ENCODE measurements at regions not wholly inside any gene's neighbourhood (a gene's known extent, or its start where the extent isn't known, plus 50 kb on each side); places are given as distances from the start of the nearest gene placed in this dataset.

DNA sequence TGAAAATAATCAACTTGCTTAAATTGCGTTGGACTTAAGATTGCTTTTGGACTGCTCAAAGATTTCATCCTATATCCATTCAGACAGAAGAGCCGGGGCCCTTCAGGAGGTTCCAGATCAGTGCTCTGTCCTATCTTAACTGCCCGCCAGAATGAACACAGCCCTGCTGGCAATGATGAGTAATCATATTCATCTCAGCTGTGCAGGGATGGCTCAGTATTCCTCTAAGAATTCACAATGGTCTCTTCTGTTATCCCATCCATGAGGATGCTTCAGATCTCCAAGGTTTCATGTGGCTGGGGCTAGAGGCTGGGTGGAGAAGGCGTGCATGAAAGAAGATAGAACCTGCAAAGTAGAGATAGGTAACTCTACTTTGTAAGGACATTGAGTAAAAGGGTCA, 80.0 kb upstream of the NPVF start:
- no peak for TF ChIP-seq POLR2A (IDR thresholded peaks at IDR 0.05)
- TF ChIP-seq, protein P1, sequence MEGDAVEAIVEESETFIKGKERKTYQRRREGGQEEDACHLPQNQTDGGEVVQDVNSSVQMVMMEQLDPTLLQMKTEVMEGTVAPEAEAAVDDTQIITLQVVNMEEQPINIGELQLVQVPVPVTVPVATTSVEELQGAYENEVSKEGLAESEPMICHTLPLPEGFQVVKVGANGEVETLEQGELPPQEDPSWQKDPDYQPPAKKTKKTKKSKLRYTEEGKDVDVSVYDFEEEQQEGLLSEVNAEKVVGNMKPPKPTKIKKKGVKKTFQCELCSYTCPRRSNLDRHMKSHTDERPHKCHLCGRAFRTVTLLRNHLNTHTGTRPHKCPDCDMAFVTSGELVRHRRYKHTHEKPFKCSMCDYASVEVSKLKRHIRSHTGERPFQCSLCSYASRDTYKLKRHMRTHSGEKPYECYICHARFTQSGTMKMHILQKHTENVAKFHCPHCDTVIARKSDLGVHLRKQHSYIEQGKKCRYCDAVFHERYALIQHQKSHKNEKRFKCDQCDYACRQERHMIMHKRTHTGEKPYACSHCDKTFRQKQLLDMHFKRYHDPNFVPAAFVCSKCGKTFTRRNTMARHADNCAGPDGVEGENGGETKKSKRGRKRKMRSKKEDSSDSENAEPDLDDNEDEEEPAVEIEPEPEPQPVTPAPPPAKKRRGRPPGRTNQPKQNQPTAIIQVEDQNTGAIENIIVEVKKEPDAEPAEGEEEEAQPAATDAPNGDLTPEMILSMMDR (IDR thresholded peaks at IDR 0.05), result no peak
- Histone ChIP-seq H3K4me3 (no peak overlapping the region), H3K4me1 (peaks cover 0 to 10% (median 0%) of the 10 kb centered on the region in 4 donors), H3K36me3 (no peaks in the 10 kb centered on the region), H3K27me3 (no peaks in the 10 kb centered on the region), H3K9me3 (no peaks in the 10 kb centered on the region), H3K27ac (no peak overlapping the region)
- DNase-seq, result no peak

DNA sequence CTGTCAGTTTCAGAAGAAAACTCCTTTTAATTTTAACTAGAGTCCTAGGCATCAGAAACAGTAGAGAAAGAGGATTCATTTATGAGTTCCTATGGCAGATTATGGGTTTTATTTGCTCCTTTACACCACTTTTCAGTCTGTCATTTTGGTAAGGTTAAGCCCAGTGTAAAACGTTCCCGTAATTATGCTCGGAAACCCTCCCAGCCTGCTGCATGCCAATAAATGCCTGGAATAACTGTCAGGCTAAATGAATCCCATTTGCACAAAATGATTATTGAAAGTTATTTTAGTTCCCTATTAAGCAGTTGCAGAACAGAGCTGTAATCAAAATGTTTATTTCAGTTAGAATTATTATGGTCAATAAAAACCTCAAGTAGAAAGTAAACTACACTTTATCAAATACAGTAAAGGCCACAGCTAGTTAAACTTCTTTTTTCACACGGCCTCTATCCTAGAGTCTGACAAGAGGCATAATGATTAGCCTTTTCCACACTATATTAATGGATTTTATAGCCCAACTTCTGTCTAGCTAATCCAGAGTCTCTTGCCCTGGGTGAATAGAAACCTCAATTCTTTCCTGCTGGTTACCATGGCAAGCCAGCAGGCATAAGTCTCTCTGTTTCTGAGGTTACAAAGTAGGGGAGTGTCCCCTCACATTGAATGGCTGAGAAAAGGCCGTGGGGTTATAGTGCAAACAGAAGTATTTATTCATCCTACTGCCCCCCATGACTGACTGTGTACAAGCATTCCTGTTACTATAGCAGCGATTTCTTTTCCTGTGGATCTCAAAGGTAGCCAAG, 80.8 kb upstream of the NPVF start:
- no peaks in the 10 kb centered on the region for H3K36me3 ChIP-seq
- no peak overlapping the region for H3K27ac ChIP-seq
- DNase-seq, result no peak
- no peaks in the 10 kb centered on the region for H3K9me3 ChIP-seq
- H3K27me3 ChIP-seq, result no peaks in the 10 kb centered on the region
- no peak for TF ChIP-seq POLR2A (IDR thresholded peaks at IDR 0.05)
- TF ChIP-seq, protein P1 (IDR thresholded peaks at IDR 0.05), result no peak
- peaks cover 0 to 10% (median 0%) of the 10 kb centered on the region in 4 donors for H3K4me1 ChIP-seq
- H3K4me3 ChIP-seq, result no peak overlapping the region

DNA sequence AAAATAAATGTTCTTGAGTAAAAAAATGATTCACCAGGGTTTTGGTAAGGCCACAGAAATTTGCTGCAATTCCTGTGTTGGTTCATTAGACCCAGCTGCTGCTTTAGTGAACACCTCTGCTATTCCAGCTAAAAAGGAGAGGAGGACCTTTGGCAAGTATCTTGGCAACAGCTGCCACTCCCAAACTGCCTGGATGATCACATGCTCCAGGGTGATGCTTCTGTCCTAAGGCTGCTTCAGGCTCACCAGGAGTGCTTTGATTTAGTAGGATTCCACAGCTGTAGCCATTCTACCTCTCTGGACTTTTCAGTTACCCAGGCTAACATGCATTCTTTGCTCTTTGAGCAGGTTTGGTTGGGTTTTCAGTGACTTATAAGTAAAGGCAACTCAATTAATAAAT, 82.6 kb upstream of the NPVF start:
- Histone ChIP-seq H3K27ac (no peak overlapping the region), H3K36me3 (no peaks in the 10 kb centered on the region), H3K27me3 (no peaks in the 10 kb centered on the region), H3K4me1 (peaks cover 0 to 16% (median 0%) of the 10 kb centered on the region in 4 donors), H3K9me3 (no peaks in the 10 kb centered on the region), H3K4me3 (no peak overlapping the region)
- TF ChIP-seq, protein P1 (IDR thresholded peaks at IDR 0.05), result no peak
- TF ChIP-seq POLR2A (IDR thresholded peaks at IDR 0.05), result no peak
- DNase-seq, result no peak

DNA sequence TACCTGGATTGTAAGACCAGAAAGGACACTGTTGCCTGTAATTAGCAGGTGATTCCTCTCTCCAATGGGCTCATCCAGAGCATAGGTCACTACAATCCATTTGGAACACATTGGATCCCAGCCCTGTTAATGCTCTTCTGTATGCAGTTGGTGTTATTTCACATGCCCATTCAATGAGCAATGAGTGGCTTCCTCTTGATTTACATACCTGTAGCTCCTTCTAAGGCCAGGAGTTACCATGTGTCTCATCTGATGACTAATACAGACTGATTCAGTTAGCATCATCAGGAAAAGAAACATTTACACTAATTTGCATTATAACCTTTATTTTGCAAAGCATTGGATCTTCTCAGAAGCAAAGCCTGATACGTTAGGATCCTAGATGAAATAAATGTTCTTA, 83.1 kb upstream of the NPVF start:
- Histone ChIP-seq H3K36me3 (no peaks in the 10 kb centered on the region), H3K4me3 (no peak overlapping the region), H3K27ac (no peak overlapping the region), H3K27me3 (no peaks in the 10 kb centered on the region), H3K9me3 (no peaks in the 10 kb centered on the region), H3K4me1 (peaks cover 0 to 16% (median 0%) of the 10 kb centered on the region in 4 donors)
- no peak for TF ChIP-seq POLR2A (IDR thresholded peaks at IDR 0.05)
- TF ChIP-seq, protein P1 (IDR thresholded peaks at IDR 0.05), result no peak
- no peak for DNase-seq

- TF ChIP-seq POLR2A (IDR thresholded peaks at IDR 0.05), result no peak
- TF ChIP-seq, protein P1 (IDR thresholded peaks at IDR 0.05), result no peak
- H3K4me1 ChIP-seq, result peaks cover 0 to 16% (median 0%) of the 10 kb centered on the region in 4 donors
- no peaks in the 10 kb centered on the region for H3K36me3 ChIP-seq
- no peaks in the 10 kb centered on the region for H3K27me3 ChIP-seq
- no peak for DNase-seq
- no peak overlapping the region for H3K27ac ChIP-seq
- H3K4me3 ChIP-seq, result no peak overlapping the region
- H3K9me3 ChIP-seq, result no peaks in the 10 kb centered on the region
Measured at GRCh38 chr7:25312968-25313367, 84.7 kb upstream of the NPVF start.

Data from Peyer's patch (tissue), 4 donors.